A549 (cell line): ENCODE measurements at regions not wholly inside any gene's neighbourhood (a gene's known extent, or its start where the extent isn't known, plus 50 kb on each side); places are given as distances from the start of the nearest gene placed in this dataset.

Source experiments
- ATAC-seq, 2 experiments: fragments of 200-7000 bp in 1 of 2; fragments of >200 bp in 1 of 2; cut with Nextera tagmentation in 1 of 2; cut with Tn5 transposase in 1 of 2; 3 replicates each; pipeline versions ENCODE4 v1.8.0 to v1.9.1; 2018 to 2020; ENCODE audit warnings: mild to moderate bottlenecking in 1 of 2, moderate library complexity in 1 of 2
- CTCF ChIA-PET: fragments of 300-600 bp; sonication (Branson Sonifier 250); formaldehyde crosslinking; extraction: SDS; loops from one replicate; lab custom pipeline; 2021; ENCODE audit warnings: antibody characterized with exemption, inconsistent platforms; lab: Yijun Ruan, JAX
- POLR2A ChIA-PET: fragments of 350-600 bp; formaldehyde crosslinking; extraction: SDS; loops from one replicate; lab custom pipeline; 2021; ENCODE audit warnings: antibody characterized with exemption, inconsistent platforms; lab: Yijun Ruan, JAX
- DNase-seq, 2 experiments: peaks; one replicate each; pipeline versions ENCODE4 v3.0.0 to v3.0.0-alpha.2; 2011 to 2016; ENCODE audit warnings: low read depth in 1 of 2, low spot score in 1 of 2
- FAIRE-seq: peaks from 2 replicates; lab custom pipeline; 2011; peaks lifted over from hg19 to GRCh38; lab: Jason Lieb, UNC
- H3K27ac ChIP-seq, 2 experiments: fragments of >200 bp; sonication (Bioruptor Twin); formaldehyde crosslinking; 3 replicates each; pipeline ENCODE4 v1.5.1; 2016 to 2017
- H3K4me1 ChIP-seq: fragments of >200 bp; sonication (Bioruptor Twin); formaldehyde crosslinking; 3 replicates; pipeline ENCODE4 v1.6.1; 2016
- H3K4me2 ChIP-seq: fragments of >200 bp; sonication (Bioruptor Twin); formaldehyde crosslinking; 3 replicates; pipeline ENCODE4 v1.6.1; 2016
- H3K4me3 ChIP-seq: fragments of >200 bp; sonication (Bioruptor Twin); formaldehyde crosslinking; 3 replicates; pipeline ENCODE4 v1.5.1; 2016
- H3K9me3 ChIP-seq: fragments of >200 bp; sonication (Bioruptor Twin); formaldehyde crosslinking; 3 replicates; pipeline ENCODE4 v1.6.1; 2016
- CBX8 ChIP-seq: fragments of 200-600 bp; sonication (generic); IDR thresholded peaks from 2 replicates; pipeline ENCODE4 v1.6.1; 2016
- CHD4 ChIP-seq: fragments of 200-600 bp; sonication (generic); IDR thresholded peaks from 2 replicates; pipeline ENCODE4 v1.6.1; 2016; ENCODE audit warnings: antibody characterized with exemption, mild to moderate bottlenecking, borderline replicate concordance
- EHF ChIP-seq: fragments of 250-450 bp; sonication (Bioruptor Pico); IDR thresholded peaks from 2 replicates; pipeline ENCODE4 v1.5.0; 2020; ENCODE audit warnings: mild to moderate bottlenecking
- EP300 ChIP-seq, 2 experiments: fragments of >200 bp; sonication (Bioruptor Twin); formaldehyde crosslinking; IDR thresholded peaks; 2 replicates in 1 of 2; 3 replicates in 1 of 2; pipeline ENCODE4 v1.6.1; 2016 to 2017
- FOSB ChIP-seq: fragments of 250-450 bp; sonication (Bioruptor Pico); IDR thresholded peaks from 2 replicates; pipeline ENCODE4 v1.5.0; 2020; ENCODE audit warnings: mild to moderate bottlenecking, moderate library complexity
- HEYL ChIP-seq: fragments of 250-450 bp; sonication (Bioruptor Pico); IDR thresholded peaks from 2 replicates; pipeline ENCODE4 v1.8.0; 2021; ENCODE audit warnings: mild to moderate bottlenecking, moderate library complexity
- HMGXB4 ChIP-seq: fragments of 250-450 bp; sonication (Bioruptor Pico); IDR thresholded peaks from 2 replicates; pipeline ENCODE4 v1.5.0; 2021; ENCODE audit warnings: mild to moderate bottlenecking, moderate library complexity, borderline replicate concordance
- HOXA7 ChIP-seq: fragments of 250-450 bp; sonication (Bioruptor Pico); IDR thresholded peaks from 2 replicates; pipeline ENCODE4 v1.5.0; 2020; ENCODE audit warnings: mild to moderate bottlenecking, moderate library complexity
- HOXB5 ChIP-seq: fragments of 250-450 bp; sonication (Bioruptor Pico); IDR thresholded peaks from 2 replicates; pipeline ENCODE4 v1.5.0; 2020; ENCODE audit warnings: mild to moderate bottlenecking, moderate library complexity
- MYC ChIP-seq: IDR thresholded peaks from 2 replicates; pipeline ENCODE4 v1.6.1; 2012; ENCODE audit warnings: mild to moderate bottlenecking, inconsistent platforms, low read length, improper control_type of control experiment, borderline replicate concordance
- NPAS2 ChIP-seq: fragments of 250-450 bp; sonication (Bioruptor Pico); IDR thresholded peaks from 2 replicates; pipeline ENCODE4 v1.8.0; 2022; ENCODE audit warnings: mild to moderate bottlenecking, moderate library complexity, borderline replicate concordance
- NR3C1 ChIP-seq: fragments of >200 bp; sonication (Bioruptor Twin); formaldehyde crosslinking; IDR thresholded peaks from 3 replicates; pipeline ENCODE4 v1.6.1; 2017
- PBX3 ChIP-seq: IDR thresholded peaks from 2 replicates; pipeline ENCODE4 v1.6.1; 2012
- POLR2A ChIP-seq: IDR thresholded peaks from 2 replicates; pipeline ENCODE4 v1.6.1; 2012; ENCODE audit warnings: mild to moderate bottlenecking, low read length
- RARB ChIP-seq: fragments of 250-450 bp; sonication (Bioruptor Pico); IDR thresholded peaks from 2 replicates; pipeline ENCODE4 v1.8.0; 2021; ENCODE audit warnings: mild to moderate bottlenecking, moderate library complexity
- RFX5 ChIP-seq: fragments of 450-650 bp; IDR thresholded peaks from 2 replicates; pipeline ENCODE4 v1.7.1; 2014; ENCODE audit warnings: antibody characterized with exemption, mild to moderate bottlenecking, moderate library complexity
- SMC3 ChIP-seq: fragments of >200 bp; sonication (Bioruptor Twin); formaldehyde crosslinking; IDR thresholded peaks from 3 replicates; pipeline ENCODE4 v1.6.1; 2018; ENCODE audit warnings: inconsistent platforms
- SREBF2 ChIP-seq: fragments of 450-650 bp; IDR thresholded peaks from 2 replicates; pipeline ENCODE4 v1.6.1; 2014; ENCODE audit warnings: mild to moderate bottlenecking, moderate library complexity
- TFCP2L1 ChIP-seq: fragments of 250-450 bp; sonication (Bioruptor Pico); IDR thresholded peaks from 2 replicates; pipeline ENCODE4 v1.5.0; 2021; ENCODE audit warnings: mild to moderate bottlenecking
- ZNF302 ChIP-seq: fragments of 250-450 bp; sonication (Bioruptor Pico); IDR thresholded peaks from 2 replicates; pipeline ENCODE4 v1.9.0; 2021; ENCODE audit warnings: inconsistent platforms, mild to moderate bottlenecking, moderate library complexity
- WGBS: methylation state at CpG from one replicate; pipeline ENCODE4 v1.1.6; 2017; ENCODE audit errors: missing lambda C conversion rate; 5-methylcytosine and 5-hydroxymethylcytosine counted together
- TF ChIP-seq, protein P1 (sequence below): IDR thresholded peaks from 2 replicates; pipeline ENCODE4 v1.6.1; 2012
- TF ChIP-seq, protein P2 (sequence below): fragments of 250-450 bp; sonication (Bioruptor Pico); IDR thresholded peaks from 2 replicates; pipeline ENCODE4 v1.5.0; 2020; ENCODE audit warnings: low read depth, mild to moderate bottlenecking, moderate library complexity
- TF ChIP-seq, protein P3 (sequence below): fragments of >200 bp; sonication (Bioruptor Twin); formaldehyde crosslinking; IDR thresholded peaks from 3 replicates; pipeline ENCODE4 v1.5.1; 2016
- TF ChIP-seq, protein P4 (sequence below): fragments of >200 bp; sonication (Bioruptor Twin); formaldehyde crosslinking; IDR thresholded peaks from 3 replicates; pipeline ENCODE4 v1.6.1; 2016
- TF ChIP-seq, protein P5 (sequence below): IDR thresholded peaks from 2 replicates; pipeline ENCODE4 v1.6.1; 2012; ENCODE audit warnings: low read depth, borderline replicate concordance
- TF ChIP-seq, protein P6 (sequence below): fragments of >200 bp; sonication (Bioruptor Twin); formaldehyde crosslinking; IDR thresholded peaks from 2 replicates; pipeline ENCODE4 v1.6.1; 2016

GRCh38 chr17:77476931-77477805 lies 336.4 kb downstream of the SEC14L1 start:
- H3K4me2 ChIP-seq: no peak overlapping the region
- DNase-seq: no peak
- ChIA-PET CTCF (interaction anchor here (0.6 to 2.4 kb wide), 7 partner anchors 16 to 146 kb away, joined by 3 to 15 read pairs (median 3); no protein-coding TSS in a partner anchor), POLR2A (no interaction called here)
- TF ChIP-seq POLR2A: no peak
- TF ChIP-seq, all 56 proteins: peak for 0
- no peak overlapping the region for H3K27ac ChIP-seq
- H3K4me1 ChIP-seq: peaks cover 46% of the 10 kb centered on the region
- no peak for FAIRE-seq
- WGBS: 78% methylated on average over 22 of the region's 22 CpGs
- H3K4me3 ChIP-seq: no peak overlapping the region
- no peak for ATAC-seq
- no peaks in the 10 kb centered on the region for H3K9me3 ChIP-seq

- ChIA-PET POLR2A (no interaction called here), CTCF (interaction anchor here (0.6 to 1.8 kb wide), 3 partner anchors 25 to 147 kb away, joined by 3 to 11 read pairs (median 3); no protein-coding TSS in a partner anchor)
- FAIRE-seq: no peak
- no peak for ATAC-seq
- TF ChIP-seq RFX5: no peak
- no peak for TF ChIP-seq SREBF2
- no peak for TF ChIP-seq ZNF302 (CRISPR knock-in tag)
- no peak for TF ChIP-seq EHF
- no peak for TF ChIP-seq FOSB (CRISPR knock-in tag)
- TF ChIP-seq, protein P1, sequence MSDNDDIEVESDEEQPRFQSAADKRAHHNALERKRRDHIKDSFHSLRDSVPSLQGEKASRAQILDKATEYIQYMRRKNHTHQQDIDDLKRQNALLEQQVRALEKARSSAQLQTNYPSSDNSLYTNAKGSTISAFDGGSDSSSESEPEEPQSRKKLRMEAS: no peak
- TF ChIP-seq NR3C1: no peak
- TF ChIP-seq, protein P2, sequence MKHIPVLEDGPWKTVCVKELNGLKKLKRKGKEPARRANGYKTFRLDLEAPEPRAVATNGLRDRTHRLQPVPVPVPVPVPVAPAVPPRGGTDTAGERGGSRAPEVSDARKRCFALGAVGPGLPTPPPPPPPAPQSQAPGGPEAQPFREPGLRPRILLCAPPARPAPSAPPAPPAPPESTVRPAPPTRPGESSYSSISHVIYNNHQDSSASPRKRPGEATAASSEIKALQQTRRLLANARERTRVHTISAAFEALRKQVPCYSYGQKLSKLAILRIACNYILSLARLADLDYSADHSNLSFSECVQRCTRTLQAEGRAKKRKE: no peak
- no peak for TF ChIP-seq POLR2A
- TF ChIP-seq, protein P3, sequence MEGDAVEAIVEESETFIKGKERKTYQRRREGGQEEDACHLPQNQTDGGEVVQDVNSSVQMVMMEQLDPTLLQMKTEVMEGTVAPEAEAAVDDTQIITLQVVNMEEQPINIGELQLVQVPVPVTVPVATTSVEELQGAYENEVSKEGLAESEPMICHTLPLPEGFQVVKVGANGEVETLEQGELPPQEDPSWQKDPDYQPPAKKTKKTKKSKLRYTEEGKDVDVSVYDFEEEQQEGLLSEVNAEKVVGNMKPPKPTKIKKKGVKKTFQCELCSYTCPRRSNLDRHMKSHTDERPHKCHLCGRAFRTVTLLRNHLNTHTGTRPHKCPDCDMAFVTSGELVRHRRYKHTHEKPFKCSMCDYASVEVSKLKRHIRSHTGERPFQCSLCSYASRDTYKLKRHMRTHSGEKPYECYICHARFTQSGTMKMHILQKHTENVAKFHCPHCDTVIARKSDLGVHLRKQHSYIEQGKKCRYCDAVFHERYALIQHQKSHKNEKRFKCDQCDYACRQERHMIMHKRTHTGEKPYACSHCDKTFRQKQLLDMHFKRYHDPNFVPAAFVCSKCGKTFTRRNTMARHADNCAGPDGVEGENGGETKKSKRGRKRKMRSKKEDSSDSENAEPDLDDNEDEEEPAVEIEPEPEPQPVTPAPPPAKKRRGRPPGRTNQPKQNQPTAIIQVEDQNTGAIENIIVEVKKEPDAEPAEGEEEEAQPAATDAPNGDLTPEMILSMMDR: no peak
- TF ChIP-seq HMGXB4 (CRISPR knock-in tag): no peak
- TF ChIP-seq RARB: no peak
- TF ChIP-seq, protein P4, sequence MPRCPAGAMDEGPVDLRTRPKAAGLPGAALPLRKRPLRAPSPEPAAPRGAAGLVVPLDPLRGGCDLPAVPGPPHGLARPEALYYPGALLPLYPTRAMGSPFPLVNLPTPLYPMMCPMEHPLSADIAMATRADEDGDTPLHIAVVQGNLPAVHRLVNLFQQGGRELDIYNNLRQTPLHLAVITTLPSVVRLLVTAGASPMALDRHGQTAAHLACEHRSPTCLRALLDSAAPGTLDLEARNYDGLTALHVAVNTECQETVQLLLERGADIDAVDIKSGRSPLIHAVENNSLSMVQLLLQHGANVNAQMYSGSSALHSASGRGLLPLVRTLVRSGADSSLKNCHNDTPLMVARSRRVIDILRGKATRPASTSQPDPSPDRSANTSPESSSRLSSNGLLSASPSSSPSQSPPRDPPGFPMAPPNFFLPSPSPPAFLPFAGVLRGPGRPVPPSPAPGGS: no peak
- TF ChIP-seq HOXB5 (CRISPR knock-in tag): no peak
- TF ChIP-seq EP300 (IDR thresholded peaks at IDR 0.05): no peak
- H3K4me2 ChIP-seq: no peak overlapping the region
- DNase-seq: no peak
- peaks cover 35% of the 10 kb centered on the region for H3K4me1 ChIP-seq
- no peak overlapping the region for H3K27ac ChIP-seq
- WGBS: 86% methylated on average over 16 of the region's 16 CpGs
- H3K4me3 ChIP-seq: no peak overlapping the region
- no peaks in the 10 kb centered on the region for H3K9me3 ChIP-seq
Measured at GRCh38 chr17:77478281-77478680, 337.5 kb downstream of the SEC14L1 start.

GRCh38 chr17:77478899-77479298 lies 338.1 kb downstream of the SEC14L1 start:
- DNase-seq (no peak), FAIRE-seq (no peak), ATAC-seq (no peak)
- peaks cover 29% of the 10 kb centered on the region for H3K4me1 ChIP-seq
- no peak overlapping the region for H3K4me2 ChIP-seq
- H3K27ac ChIP-seq: no peak overlapping the region
- 90% methylated on average over 11 of the region's 11 CpGs for WGBS
- H3K4me3 ChIP-seq: no peak overlapping the region
- H3K9me3 ChIP-seq: no peaks in the 10 kb centered on the region
- CTCF ChIA-PET: interaction anchor here (1.0 to 1.8 kb wide), 2 partner anchors 54 to 148 kb away, joined by 3 to 11 read pairs; no protein-coding TSS in a partner anchor
- POLR2A ChIA-PET: no interaction called here
- no peak for TF ChIP-seq TFCP2L1 (CRISPR knock-in tag)
- TF ChIP-seq, protein P5, sequence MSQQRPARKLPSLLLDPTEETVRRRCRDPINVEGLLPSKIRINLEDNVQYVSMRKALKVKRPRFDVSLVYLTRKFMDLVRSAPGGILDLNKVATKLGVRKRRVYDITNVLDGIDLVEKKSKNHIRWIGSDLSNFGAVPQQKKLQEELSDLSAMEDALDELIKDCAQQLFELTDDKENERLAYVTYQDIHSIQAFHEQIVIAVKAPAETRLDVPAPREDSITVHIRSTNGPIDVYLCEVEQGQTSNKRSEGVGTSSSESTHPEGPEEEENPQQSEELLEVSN: no peak
- TF ChIP-seq, protein P6, sequence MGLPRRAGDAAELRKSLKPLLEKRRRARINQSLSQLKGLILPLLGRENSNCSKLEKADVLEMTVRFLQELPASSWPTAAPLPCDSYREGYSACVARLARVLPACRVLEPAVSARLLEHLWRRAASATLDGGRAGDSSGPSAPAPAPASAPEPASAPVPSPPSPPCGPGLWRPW: no peak
- no peak for TF ChIP-seq NR3C1
- no peak for TF ChIP-seq PBX3
- TF ChIP-seq CHD4: no peak
- no peak for TF ChIP-seq CBX8
- no peak for TF ChIP-seq MYC
- TF ChIP-seq RARB: no peak
- no peak for TF ChIP-seq HEYL
- TF ChIP-seq HOXA7 (CRISPR knock-in tag): no peak
- TF ChIP-seq NPAS2: no peak
- TF ChIP-seq SMC3: no peak
